Chondrocyte (in vitro differentiated cells): ENCODE measurements at regions not wholly inside any gene's neighbourhood (a gene's known extent, or its start where the extent isn't known, plus 50 kb on each side); places are given as distances from the start of the nearest gene placed in this dataset.

Experiments
- DNase-seq: peaks from one replicate; pipeline ENCODE4 v3.0.0; 2021; ENCODE audit warnings: mixed read lengths, low spot score
- H3K27ac Mint-ChIP-seq: one replicate; pipeline ENCODE4 v1.8.0; 2021; ENCODE audit warnings: mild to moderate bottlenecking, moderate library complexity, mixed read lengths; ENCODE audit not compliant: unreplicated experiment
- H3K27me3 Mint-ChIP-seq: 2 replicates; pipeline ENCODE4 v1.8.0; 2021; ENCODE audit warnings: low read depth, mixed read lengths
- H3K36me3 Mint-ChIP-seq: 2 replicates; pipeline ENCODE4 v1.8.0; 2021; ENCODE audit warnings: low read depth, mixed read lengths
- H3K4me1 Mint-ChIP-seq: 2 replicates; pipeline ENCODE4 v1.8.0; 2021; ENCODE audit warnings: low read depth, mild to moderate bottlenecking, mixed read lengths
- H3K4me3 Mint-ChIP-seq: one replicate; pipeline ENCODE4 v1.8.0; 2021; ENCODE audit warnings: mild to moderate bottlenecking, moderate library complexity, mixed read lengths; ENCODE audit not compliant: unreplicated experiment
- H3K9me3 Mint-ChIP-seq: 2 replicates; pipeline ENCODE4 v1.8.0; 2021; ENCODE audit warnings: low read depth, mixed read lengths
- CTCF ChIP-seq: fragments of 200-600 bp; sonication (generic); IDR thresholded peaks from 2 replicates; pipeline ENCODE4 v1.5.0; 2021; ENCODE audit warnings: antibody characterized with exemption, mild to moderate bottlenecking, moderate library complexity

- no peak overlapping the region for H3K27ac Mint-ChIP-seq
- peaks cover 36% of the 10 kb centered on the region for H3K27me3 Mint-ChIP-seq
- no peak for TF ChIP-seq CTCF
- H3K36me3 Mint-ChIP-seq, result peaks cover 6% of the 10 kb centered on the region
- peaks cover 6% of the 10 kb centered on the region for H3K9me3 Mint-ChIP-seq
- no peaks in the 10 kb centered on the region for H3K4me1 Mint-ChIP-seq
- DNase-seq, result no peak
- H3K4me3 Mint-ChIP-seq, result no peak overlapping the region
Observed at GRCh38 chr15:70309716-70310115, 212.0 kb upstream of the TLE3 start.

- Mint-ChIP-seq H3K27me3 (peaks cover 36% of the 10 kb centered on the region), H3K4me1 (no peaks in the 10 kb centered on the region), H3K4me3 (no peak overlapping the region), H3K27ac (no peak overlapping the region), H3K36me3 (peaks cover 6% of the 10 kb centered on the region), H3K9me3 (peaks cover 6% of the 10 kb centered on the region)
- no peak for DNase-seq
- TF ChIP-seq CTCF, result no peak
Observed at GRCh38 chr15:70308735-70309434, 211.2 kb upstream of the TLE3 start.

- Mint-ChIP-seq H3K4me3 (no peak overlapping the region), H3K27me3 (peaks cover 36% of the 10 kb centered on the region), H3K36me3 (peaks cover 6% of the 10 kb centered on the region), H3K4me1 (no peaks in the 10 kb centered on the region), H3K9me3 (peaks cover 6% of the 10 kb centered on the region), H3K27ac (no peak overlapping the region)
- TF ChIP-seq CTCF, result no peak
- DNase-seq, result no peak
Observed at GRCh38 chr15:70308011-70308734, 210.5 kb upstream of the TLE3 start.

- no peak for TF ChIP-seq CTCF
- Mint-ChIP-seq H3K4me1 (no peaks in the 10 kb centered on the region), H3K36me3 (peaks cover 6% of the 10 kb centered on the region), H3K27me3 (peaks cover 36% of the 10 kb centered on the region), H3K4me3 (no peak overlapping the region), H3K9me3 (peaks cover 6% of the 10 kb centered on the region), H3K27ac (no peak overlapping the region)
- DNase-seq, result no peak
Observed at GRCh38 chr15:70306582-70306981, 208.9 kb upstream of the TLE3 start.

GRCh38 chr15:70306081-70306480 is 208.4 kb upstream of the TLE3 start:
- Mint-ChIP-seq H3K4me1 (no peaks in the 10 kb centered on the region), H3K36me3 (peaks cover 6% of the 10 kb centered on the region), H3K27me3 (peaks cover 34% of the 10 kb centered on the region), H3K27ac (no peak overlapping the region), H3K4me3 (no peak overlapping the region), H3K9me3 (peaks cover 6% of the 10 kb centered on the region)
- TF ChIP-seq CTCF, result no peak
- DNase-seq, result no peak
